ENCODE measurements at regions not wholly inside any gene's neighbourhood (a gene's known extent, or its start where the extent isn't known, plus 50 kb on each side); places are given as distances from the start of the nearest gene placed in this dataset.

GRCh38 chr15:25181293-25182097 lies 226.7 kb downstream of the SNRPN start:
- H3K4me2 ChIP-seq (ENCODE audit: low read length), result no peak overlapping the region
- no peak overlapping the region for H3K9ac ChIP-seq (ENCODE audit: low read length)
- no peaks in the 10 kb centered on the region for H3K36me3 ChIP-seq (ENCODE audit: insufficient read depth, low read length)
- no peak overlapping the region for H2AFZ ChIP-seq (ENCODE audit: low read depth, low read length)
- no peak overlapping the region for H3K27ac ChIP-seq (ENCODE audit: low read length)
- H3K9me3 ChIP-seq (ENCODE audit: low read length), result peaks cover 17% of the 10 kb centered on the region
- H3K79me2 ChIP-seq (replicated peaks; ENCODE audit: insufficient read depth, low read length), result no peaks in the 10 kb centered on the region
- no peaks in the 10 kb centered on the region for H3K9me2 ChIP-seq (ENCODE audit: insufficient read depth, low read length)
- no peaks in the 10 kb centered on the region for H3K27me3 ChIP-seq (ENCODE audit: insufficient read depth, low read depth, low read length)
- H3F3A ChIP-seq (ENCODE audit: insufficient read depth, low read length, poor library complexity, severe bottlenecking), result no peaks in the 10 kb centered on the region
- no peaks in the 10 kb centered on the region for H4K20me1 ChIP-seq (ENCODE audit: insufficient read depth)
- TF ChIP-seq TAF1 (IDR thresholded peaks at IDR 0.05; ENCODE audit: low read depth) (no peak), SMC3 (conservative IDR thresholded peaks at IDR 0.05; ENCODE audit: poor library complexity) (no peak), POLR2AphosphoS5 (IDR thresholded peaks at IDR 0.05) (no peak), EP300 (conservative IDR thresholded peaks at IDR 0.05; ENCODE audit: poor library complexity, severe bottlenecking) (no peak)
- no peak overlapping the region for H3K4me3 ChIP-seq (ENCODE audit: low read length)

- no peak overlapping the region for H3K4me2 ChIP-seq (ENCODE audit: low read length)
- H3K9me2 ChIP-seq (ENCODE audit: insufficient read depth, low read length), result no peaks in the 10 kb centered on the region
- no peak for TF ChIP-seq RAD21 (conservative IDR thresholded peaks at IDR 0.05)
- no peak for TF ChIP-seq POLR2AphosphoS5 (IDR thresholded peaks at IDR 0.05)
- no peak for TF ChIP-seq CTCF (IDR thresholded peaks at IDR 0.05; ENCODE audit: poor library complexity, severe bottlenecking)
- no peak for TF ChIP-seq EZH2 (IDR thresholded peaks at IDR 0.05; ENCODE audit: borderline replicate concordance, insufficient read depth, low read length, poor library complexity, severe bottlenecking)
- TF ChIP-seq EP300 (conservative IDR thresholded peaks at IDR 0.05; ENCODE audit: poor library complexity, severe bottlenecking), result no peak
- no peak for TF ChIP-seq SMC3 (conservative IDR thresholded peaks at IDR 0.05; ENCODE audit: poor library complexity)
- TF ChIP-seq REST (IDR thresholded peaks at IDR 0.05; ENCODE audit: borderline replicate concordance), result no peak
- TF ChIP-seq TAF1 (IDR thresholded peaks at IDR 0.05; ENCODE audit: low read depth), result no peak
- TF ChIP-seq MXI1 (conservative IDR thresholded peaks at IDR 0.05; ENCODE audit: poor library complexity, severe bottlenecking), result no peak
- no peaks in the 10 kb centered on the region for H3K79me2 ChIP-seq (replicated peaks; ENCODE audit: insufficient read depth, low read length)
- no peaks in the 10 kb centered on the region for H3K27me3 ChIP-seq (ENCODE audit: insufficient read depth, low read depth, low read length)
- H3K9ac ChIP-seq (ENCODE audit: low read length), result no peak overlapping the region
- no peak overlapping the region for H2AFZ ChIP-seq (ENCODE audit: low read depth, low read length)
- peaks cover 17% of the 10 kb centered on the region for H3K9me3 ChIP-seq (ENCODE audit: low read length)
- no peaks in the 10 kb centered on the region for H3K36me3 ChIP-seq (ENCODE audit: insufficient read depth, low read length)
- no peak overlapping the region for H3K27ac ChIP-seq (ENCODE audit: low read length)
- no peaks in the 10 kb centered on the region for H4K20me1 ChIP-seq (ENCODE audit: insufficient read depth)
- H3K4me3 ChIP-seq (ENCODE audit: low read length), result no peak overlapping the region
- no peaks in the 10 kb centered on the region for H3F3A ChIP-seq (ENCODE audit: insufficient read depth, low read length, poor library complexity, severe bottlenecking)
Measured at GRCh38 chr15:25182098-25182478, 227.3 kb downstream of the SNRPN start.
